ENCODE measurements at regions not wholly inside any gene's neighbourhood (a gene's known extent, or its start where the extent isn't known, plus 50 kb on each side); places are given as distances from the start of the nearest gene placed in this dataset.

- TF ChIP-seq CTCF (IDR thresholded peaks at IDR 0.05), result no peak
- TF ChIP-seq POLR2A (IDR thresholded peaks at IDR 0.05), result no peak
Measured at GRCh38 chr11:127070808-127071207, 70.2 kb upstream of the KIRREL3 start.
